D721Med (cell line): ENCODE measurements at regions not wholly inside any gene's neighbourhood (a gene's known extent, or its start where the extent isn't known, plus 50 kb on each side); places are given as distances from the start of the nearest gene placed in this dataset.

ENCODE experiments used
- DNase-seq: peaks from one replicate; pipeline ENCODE4 v3.0.0; 2011; ENCODE audit warnings: low spot score; ENCODE audit not compliant: insufficient read length
- FAIRE-seq: peaks from 2 replicates; lab custom pipeline; 2011; peaks lifted over from hg19 to GRCh38; lab: Jason Lieb, UNC
- TF ChIP-seq, protein P1 (sequence below): IDR thresholded peaks from 2 replicates; pipeline ENCODE4 v1.5.1; 2012; ENCODE audit warnings: mild to moderate bottlenecking, control low read depth; ENCODE audit not compliant: insufficient read depth; ENCODE audit errors: missing control alignments

DNA sequence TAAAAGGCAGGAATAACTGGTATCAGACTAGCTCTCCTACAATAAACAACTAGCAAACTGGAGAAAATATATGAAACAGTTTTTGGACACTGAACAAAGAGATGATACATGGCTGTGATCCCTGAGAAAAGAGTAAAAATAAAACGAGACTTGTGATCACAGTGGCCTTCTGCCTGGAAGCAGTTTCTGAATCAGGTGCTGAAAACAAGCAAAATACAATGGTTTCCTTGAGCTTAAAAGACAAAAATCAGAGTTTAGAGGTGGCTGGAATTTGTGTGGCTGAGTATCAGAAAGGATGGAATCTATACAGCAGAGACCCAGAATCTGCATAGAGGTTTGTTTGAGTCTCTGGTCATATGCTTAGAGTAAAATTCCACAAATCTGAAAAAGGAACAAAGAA, 242.5 kb upstream of the SOX9 start:
- FAIRE-seq (no peak), DNase-seq (no peak)
- TF ChIP-seq, protein P1, sequence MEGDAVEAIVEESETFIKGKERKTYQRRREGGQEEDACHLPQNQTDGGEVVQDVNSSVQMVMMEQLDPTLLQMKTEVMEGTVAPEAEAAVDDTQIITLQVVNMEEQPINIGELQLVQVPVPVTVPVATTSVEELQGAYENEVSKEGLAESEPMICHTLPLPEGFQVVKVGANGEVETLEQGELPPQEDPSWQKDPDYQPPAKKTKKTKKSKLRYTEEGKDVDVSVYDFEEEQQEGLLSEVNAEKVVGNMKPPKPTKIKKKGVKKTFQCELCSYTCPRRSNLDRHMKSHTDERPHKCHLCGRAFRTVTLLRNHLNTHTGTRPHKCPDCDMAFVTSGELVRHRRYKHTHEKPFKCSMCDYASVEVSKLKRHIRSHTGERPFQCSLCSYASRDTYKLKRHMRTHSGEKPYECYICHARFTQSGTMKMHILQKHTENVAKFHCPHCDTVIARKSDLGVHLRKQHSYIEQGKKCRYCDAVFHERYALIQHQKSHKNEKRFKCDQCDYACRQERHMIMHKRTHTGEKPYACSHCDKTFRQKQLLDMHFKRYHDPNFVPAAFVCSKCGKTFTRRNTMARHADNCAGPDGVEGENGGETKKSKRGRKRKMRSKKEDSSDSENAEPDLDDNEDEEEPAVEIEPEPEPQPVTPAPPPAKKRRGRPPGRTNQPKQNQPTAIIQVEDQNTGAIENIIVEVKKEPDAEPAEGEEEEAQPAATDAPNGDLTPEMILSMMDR: no peak

DNA sequence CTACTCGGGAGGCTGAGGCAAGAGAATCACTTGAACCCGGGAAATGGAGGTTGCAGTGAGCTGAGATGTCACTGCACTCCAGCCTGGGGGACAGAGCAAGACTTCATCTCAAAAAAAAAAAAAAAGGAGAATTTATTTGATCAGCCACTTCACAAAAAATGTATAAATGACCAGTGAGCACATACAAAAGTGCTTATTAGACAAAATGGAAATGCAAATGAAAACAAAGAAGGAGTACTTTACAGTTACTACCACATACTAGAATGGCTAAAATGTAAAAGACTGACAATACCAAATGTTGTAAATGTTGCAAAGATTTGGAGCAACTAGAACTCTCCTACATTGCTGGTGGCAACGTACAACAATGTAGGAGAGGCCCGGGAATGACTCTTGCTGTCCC, 241.8 kb upstream of the SOX9 start:
- DNase-seq (no peak), FAIRE-seq (no peak)
- TF ChIP-seq, protein P1: no peak

DNA sequence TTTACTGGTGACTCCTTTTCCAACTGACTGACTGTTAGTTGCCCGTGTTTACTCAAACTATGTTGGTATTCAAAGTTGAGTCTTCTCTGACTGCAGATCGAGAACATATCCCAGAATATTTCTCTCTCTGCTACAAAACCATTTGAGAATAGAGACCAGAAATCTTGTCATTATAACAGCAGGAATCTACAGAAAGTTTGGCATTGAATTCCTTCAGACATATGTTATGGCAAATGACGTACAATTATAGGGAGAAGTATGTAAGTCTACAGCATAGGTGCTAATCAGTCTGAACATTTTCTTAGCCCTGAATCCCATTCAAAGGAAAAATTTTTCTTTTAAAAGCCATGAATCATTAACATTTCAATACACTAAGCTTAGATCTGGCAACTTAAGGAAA, 239.8 kb upstream of the SOX9 start:
- no peak for DNase-seq
- no peak for FAIRE-seq
- TF ChIP-seq, protein P1: no peak

DNA sequence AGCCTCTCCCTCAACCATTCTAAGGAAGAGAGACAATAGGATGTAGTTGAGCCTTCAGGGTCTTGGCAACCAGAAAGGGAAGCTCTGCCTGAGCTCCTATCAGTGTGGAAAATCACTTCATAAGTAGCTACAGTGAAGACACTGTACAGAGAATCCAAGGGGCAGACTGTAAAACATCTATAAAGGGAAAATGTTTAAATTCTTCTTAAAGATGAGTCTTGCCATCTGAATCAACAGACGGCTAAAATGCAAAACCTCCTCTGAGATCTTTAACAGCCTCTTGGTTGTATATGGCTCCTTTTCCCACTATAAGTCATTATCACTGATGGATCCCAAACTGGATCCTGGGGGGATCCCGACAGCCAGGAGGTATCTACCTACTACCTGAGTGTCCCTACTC, 239.2 kb upstream of the SOX9 start:
- TF ChIP-seq, protein P1: no peak
- FAIRE-seq (no peak), DNase-seq (no peak)

DNA sequence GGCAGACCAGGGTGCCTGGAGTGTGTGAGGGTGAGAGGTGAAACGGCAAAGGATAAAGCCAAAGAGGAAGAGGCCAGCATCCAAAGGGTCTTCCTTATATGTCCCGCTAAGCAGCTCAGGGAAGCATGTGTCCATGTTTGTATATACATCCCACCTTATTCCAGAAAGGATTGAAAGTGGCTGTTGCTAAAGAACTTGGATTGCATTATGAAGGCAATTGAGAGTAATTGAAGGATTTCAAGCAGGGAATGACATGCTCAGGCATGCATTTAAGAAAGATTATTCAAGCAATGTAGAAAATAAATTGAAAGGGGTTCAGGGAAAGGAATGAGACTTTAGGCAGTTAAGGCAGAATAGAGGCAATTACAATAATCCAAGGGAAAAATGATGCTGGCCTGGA, 237.6 kb upstream of the SOX9 start:
- DNase-seq (no peak), FAIRE-seq (no peak)

DNA sequence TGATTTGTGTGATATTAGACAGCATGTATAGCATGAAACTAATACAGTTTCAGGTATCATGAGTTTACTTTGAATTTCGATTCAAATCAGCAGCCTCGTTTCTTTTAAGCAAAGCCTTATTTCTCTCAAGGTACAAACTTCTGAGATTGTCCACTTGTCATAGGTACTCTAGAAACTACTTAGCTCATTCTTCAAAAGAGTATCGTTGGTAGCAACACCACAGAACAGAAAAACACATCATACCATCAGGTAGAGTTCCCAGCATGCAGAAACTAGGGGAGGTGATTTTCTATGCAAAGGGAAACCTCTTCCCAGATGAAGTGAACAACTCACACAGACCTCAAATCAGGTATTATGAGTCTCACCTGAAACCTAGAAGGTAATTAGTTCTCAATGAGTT, 237.0 kb upstream of the SOX9 start:
- DNase-seq (no peak), FAIRE-seq (no peak)
- TF ChIP-seq, protein P1: no peak

More for the DNA sequence above, 237.6 kb upstream of the SOX9 start:
- TF ChIP-seq, protein P1: no peak

DNA sequence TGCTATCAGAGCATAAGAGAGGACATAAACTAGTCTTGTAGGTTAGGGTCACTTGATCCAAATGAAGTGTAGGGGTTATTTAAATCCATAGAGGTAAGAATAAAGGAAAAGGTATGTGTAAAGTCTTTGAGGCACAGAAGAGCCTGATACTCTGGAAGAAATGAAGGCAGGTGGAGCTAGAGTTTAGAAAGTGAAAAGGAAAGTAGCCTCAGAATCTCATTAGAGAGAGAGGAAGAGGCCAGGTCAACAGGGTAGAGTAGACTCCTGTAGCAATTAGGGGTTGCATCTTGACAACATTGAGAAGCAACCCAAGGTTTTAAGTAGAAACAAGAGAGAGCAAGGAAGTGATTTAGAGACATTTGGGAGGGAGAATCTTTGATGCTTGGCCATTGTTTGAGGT, 235.2 kb upstream of the SOX9 start:
- DNase-seq (no peak), FAIRE-seq (no peak)
- TF ChIP-seq, protein P1: no peak
